Adrenal gland (tissue), 9 donors: ENCODE measurements at regions not wholly inside any gene's neighbourhood (a gene's known extent, or its start where the extent isn't known, plus 50 kb on each side); places are given as distances from the start of the nearest gene placed in this dataset.

ENCODE experiments used
- DNase-seq, 7 donors: peaks; one replicate each; pipeline ENCODE4 v3.0.0-alpha.2; 2019 to 2020
- H3K27ac ChIP-seq, 5 donors: fragments of 200-600 bp; sonication (generic) in 4 of 5; 1 replicate in 3 of 5; 2 replicates in 2 of 5; pipeline versions ENCODE4 v1.5.1 to v1.8.0; 2016 to 2020; ENCODE audit warnings: mild to moderate bottlenecking in 1 of 5
- H3K27me3 ChIP-seq: fragments of 200-600 bp; 2 replicates; pipeline ENCODE4 v1.8.0; 2021
- H3K36me3 ChIP-seq, 2 donors: fragments of 200-600 bp; replicated peaks in 1 of 2; 1 replicate in 1 of 2; 2 replicates in 1 of 2; pipeline versions ENCODE4 v1.5.1 to v1.8.0; 2018 to 2022
- H3K4me1 ChIP-seq, 2 donors: fragments of 200-600 bp; replicated peaks in 1 of 2; 1 replicate in 1 of 2; 2 replicates in 1 of 2; pipeline versions ENCODE4 v1.5.1 to v1.8.0; 2018 to 2021
- H3K4me3 ChIP-seq, 4 donors: fragments of 200-600 bp; sonication (generic) in 3 of 4; one replicate each; pipeline ENCODE4 v1.5.1; 2016 to 2018
- H3K9me3 ChIP-seq, 3 donors: fragments of 200-600 bp; sonication (generic) in 1 of 3; replicated peaks in 1 of 3; 1 replicate in 2 of 3; 2 replicates in 1 of 3; pipeline versions ENCODE4 v1.5.1 to v1.8.0; 2016 to 2021
- CTCF ChIP-seq, 6 experiments: fragments of 450-650 bp in 4 of 6; fragments of 200-600 bp in 2 of 6; sonication (generic) in 1 of 6; IDR thresholded peaks; 1 replicate in 5 of 6; 2 replicates in 1 of 6; pipeline versions ENCODE4 v1.5.1 to v1.8.0; 2016 to 2021; ENCODE audit warnings: antibody characterized with exemption in 6 of 6, mild to moderate bottlenecking in 2 of 6, moderate library complexity in 1 of 6
- POLR2A ChIP-seq, 2 donors: fragments of 450-650 bp; IDR thresholded peaks; one replicate each; pipeline ENCODE4 v1.6.1; 2017; ENCODE audit warnings: antibody characterized with exemption in 2 of 2, mild to moderate bottlenecking in 2 of 2, moderate library complexity in 1 of 2
- WGBS, 4 donors: extraction: QIAGEN DNeasy Blood & Tissue Kit in 2 of 4; methylation state at CpG; one replicate each; pipeline versions ENCODE4 v1.1.5 to v1.1.7; 2013 to 2017; 5-methylcytosine and 5-hydroxymethylcytosine counted together
- intact Hi-C, 2 donors: fragments of 100-400 bp; cut with DNase I; formaldehyde crosslinking; loops; one replicate each; pipeline versions ENCODE4 v1.14.1 to v1.15.0; 2022 to 2023
- donor health status: healthy with polysubstance abuse.
- donor health status: Bipolar disorder and iron deficiency.
- donor health status: DM: yes; HTN: yes; CAD: no.
- donor health status: DM: no; HTN: no; CAD: no.
- donor health status: DM: no; HTN: no; CAD: no.

GRCh38 chr5:3878267-3878666 is 282.6 kb downstream of the IRX1 start:
- no peaks in the 10 kb centered on the region for H3K36me3 ChIP-seq
- 78 to 89% (median 85%) methylated on average over 4 of the region's 4 CpGs for WGBS, 4 donors
- no peak overlapping the region for H3K27ac ChIP-seq
- intact Hi-C loops = no loop called here
- no peak for DNase-seq
- H3K4me1 ChIP-seq = no peaks in the 10 kb centered on the region
- no peak overlapping the region for H3K4me3 ChIP-seq
- TF ChIP-seq CTCF (IDR thresholded peaks at IDR 0.05) (no peak), POLR2A (IDR thresholded peaks at IDR 0.05) (no peak)
- H3K27me3 ChIP-seq = no peaks in the 10 kb centered on the region
- no peaks in the 10 kb centered on the region for H3K9me3 ChIP-seq

GRCh38 chr5:3883040-3883439 is 287.4 kb downstream of the IRX1 start:
- Histone ChIP-seq H3K36me3 (no peaks in the 10 kb centered on the region), H3K9me3 (no peaks in the 10 kb centered on the region), H3K27me3 (no peaks in the 10 kb centered on the region), H3K4me3 (no peak overlapping the region), H3K27ac (no peak overlapping the region), H3K4me1 (no peaks in the 10 kb centered on the region)
- intact Hi-C loops = no loop called here
- no peak for DNase-seq
- TF ChIP-seq CTCF (IDR thresholded peaks at IDR 0.05) = no peak
- no peak for TF ChIP-seq POLR2A (IDR thresholded peaks at IDR 0.05)
- WGBS, 4 donors = 79 to 82% (median 81%) methylated on average over 7 to 11 of the region's 11 CpGs

GRCh38 chr5:3886524-3887451 is 291.2 kb downstream of the IRX1 start:
- intact Hi-C loops = no loop called here
- Histone ChIP-seq H3K4me1 (no peaks in the 10 kb centered on the region), H3K27ac (no peak overlapping the region), H3K4me3 (no peak overlapping the region), H3K27me3 (no peaks in the 10 kb centered on the region), H3K36me3 (no peaks in the 10 kb centered on the region), H3K9me3 (no peaks in the 10 kb centered on the region)
- TF ChIP-seq POLR2A (IDR thresholded peaks at IDR 0.05) (no peak), CTCF (IDR thresholded peaks at IDR 0.05) (no peak)
- 43 to 54% (median 46%) methylated on average over 9 of the region's 9 CpGs for WGBS, 4 donors
- no peak for DNase-seq

- TF ChIP-seq CTCF (IDR thresholded peaks at IDR 0.05) (no peak), POLR2A (IDR thresholded peaks at IDR 0.05) (no peak)
- H3K4me1 ChIP-seq = no peaks in the 10 kb centered on the region
- H3K9me3 ChIP-seq = no peaks in the 10 kb centered on the region
- WGBS, 4 donors = 86 to 94% (median 89%) methylated on average over 4 to 6 of the region's 6 CpGs
- no peaks in the 10 kb centered on the region for H3K36me3 ChIP-seq
- intact Hi-C loops = no loop called here
- no peak for DNase-seq
- no peak overlapping the region for H3K4me3 ChIP-seq
- H3K27ac ChIP-seq = no peak overlapping the region
- no peaks in the 10 kb centered on the region for H3K27me3 ChIP-seq
Measured at GRCh38 chr5:3888310-3888709, 292.7 kb downstream of the IRX1 start.
